PC-3 (cell line): ENCODE measurements at regions not wholly inside any gene's neighbourhood (a gene's known extent, or its start where the extent isn't known, plus 50 kb on each side); places are given as distances from the start of the nearest gene placed in this dataset.
"Not testable (repeated sequence)": the region's sequence is repeated elsewhere in the genome, so short reads cannot be mapped to it uniquely, and the experiment has no call there.

Experiments used
- ATAC-seq: fragments of 200-7000 bp; cut with Tn5 transposase; 2 replicates; pipeline ENCODE4 v1.9.1; 2020; ENCODE audit warnings: mild to moderate bottlenecking, moderate library complexity
- BruUV-seq: library from RNA; stranded (reverse); fragments of 400-500 nt; replicated peaks from 2 replicates; lab custom pipeline; 2021; lab: Mats Ljungman, UMichigan
- CTCF ChIA-PET: fragments of 300-600 bp; sonication (Branson Sonifier 250); formaldehyde crosslinking; loops from one replicate; lab custom pipeline; 2022; ENCODE audit warnings: antibody characterized with exemption; lab: Charles Lee
- POLR2A ChIA-PET: fragments of 300-600 bp; sonication (Branson Sonifier 250); formaldehyde crosslinking; loops from one replicate; lab custom pipeline; 2022; ENCODE audit warnings: antibody characterized with exemption; ENCODE audit not compliant: unreplicated experiment; lab: Charles Lee
- DNase-seq: peaks from one replicate; pipeline ENCODE4 v3.0.0-alpha.2; 2015
- H2AFZ ChIP-seq: fragments of 300-600 bp; sonication (generic); 2 replicates; pipeline ENCODE4 v1.6.0; 2016; ENCODE audit warnings: antibody characterized with exemption, low read length
- H3F3A ChIP-seq: fragments of 300-600 bp; sonication (generic); one replicate; pipeline ENCODE4 v1.6.0; 2017; ENCODE audit warnings: antibody characterized with exemption, low read length, control low read depth, mild to moderate bottlenecking; ENCODE audit not compliant: unreplicated experiment
- H3K27ac ChIP-seq: fragments of 300-600 bp; sonication (generic); 2 replicates; pipeline ENCODE4 v1.5.1; 2016; ENCODE audit warnings: mild to moderate bottlenecking, low read length
- H3K27me3 ChIP-seq: fragments of 300-600 bp; sonication (generic); 2 replicates; pipeline ENCODE4 v1.6.1; 2016; ENCODE audit warnings: low read length, mixed read lengths
- H3K36me3 ChIP-seq: fragments of 300-600 bp; sonication (generic); 2 replicates; pipeline ENCODE4 v1.6.1; 2016; ENCODE audit warnings: low read depth, mixed run types, low read length, mixed read lengths
- H3K4me1 ChIP-seq: fragments of 300-600 bp; sonication (generic); 2 replicates; pipeline ENCODE4 v1.5.1; 2016; ENCODE audit warnings: low read length; ENCODE audit not compliant: insufficient read depth
- H3K4me2 ChIP-seq: fragments of 300-600 bp; sonication (generic); 2 replicates; pipeline ENCODE4 v1.6.0; 2016; ENCODE audit warnings: low read length
- H3K4me3 ChIP-seq: fragments of 300-600 bp; sonication (generic); 2 replicates; pipeline ENCODE4 v1.5.1; 2016; ENCODE audit warnings: mild to moderate bottlenecking, low read length, mixed read lengths
- H3K79me2 ChIP-seq: fragments of 300-600 bp; sonication (generic); 2 replicates; pipeline ENCODE4 v1.6.1; 2017; ENCODE audit warnings: low read length, mixed read lengths
- H3K9ac ChIP-seq: fragments of 300-600 bp; sonication (generic); 2 replicates; pipeline ENCODE4 v1.6.0; 2016; ENCODE audit warnings: mild to moderate bottlenecking, low read length
- H3K9me2 ChIP-seq: fragments of 300-600 bp; sonication (generic); replicated peaks from 2 replicates; pipeline ENCODE4 v1.6.1; 2016; ENCODE audit warnings: mixed run types, low read length, mixed read lengths
- H3K9me3 ChIP-seq: fragments of 300-600 bp; sonication (generic); 2 replicates; pipeline ENCODE4 v1.6.1; 2016; ENCODE audit warnings: low read length, mixed read lengths
- H4K20me1 ChIP-seq: fragments of 300-600 bp; sonication (generic); 2 replicates; pipeline ENCODE4 v1.6.1; 2016; ENCODE audit warnings: low read length, mixed read lengths
- CTCF ChIP-seq: fragments of 300-600 bp; sonication (generic); conservative IDR thresholded peaks from 2 replicates; pipeline ENCODE4 v1.5.1; 2017; ENCODE audit warnings: antibody characterized with exemption, low read depth, mild to moderate bottlenecking, low read length
- EZH2 ChIP-seq: fragments of 300-600 bp; sonication (generic); IDR thresholded peaks from one replicate; pipeline ENCODE4 v1.6.1; 2017; ENCODE audit warnings: antibody characterized with exemption, mild to moderate bottlenecking, low read length; ENCODE audit not compliant: unreplicated experiment
- EZH2phosphoT487 ChIP-seq: fragments of 300-600 bp; sonication (generic); IDR thresholded peaks from 2 replicates; pipeline ENCODE4 v1.6.1; 2018; ENCODE audit warnings: mild to moderate bottlenecking, antibody characterized with exemption, low read length, borderline replicate concordance
- intact Hi-C: fragments of 100-400 bp; cut with micrococcal nuclease; formaldehyde crosslinking; loops from 2 replicates; pipeline ENCODE4 v1.9.0; 2023

DNA sequence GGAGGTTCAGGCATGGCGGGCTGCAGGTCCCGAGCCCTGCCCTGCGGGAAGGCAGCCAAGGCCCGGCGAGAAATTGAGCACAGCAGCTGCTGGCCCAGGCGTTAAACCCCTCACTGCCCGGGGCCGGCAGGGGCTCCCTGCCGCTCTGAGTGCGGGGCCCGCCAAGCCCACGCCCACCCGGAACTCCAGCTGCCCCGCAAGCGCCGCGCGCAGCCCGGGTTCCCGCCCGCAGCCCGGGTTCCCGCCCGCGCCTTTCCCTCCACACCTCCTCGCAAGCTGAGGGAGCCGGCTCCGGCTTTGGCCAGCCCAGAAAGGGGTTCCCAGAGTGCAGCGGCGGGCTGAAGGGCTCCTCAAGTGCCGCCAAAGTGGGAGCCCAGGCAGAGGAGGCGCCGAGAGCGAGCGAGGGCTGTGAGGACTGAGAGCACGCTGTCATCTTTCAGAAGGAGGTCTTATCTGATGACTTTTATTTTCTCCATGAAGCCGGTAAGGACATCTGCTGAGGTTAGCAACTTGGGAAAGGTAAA lies 439.6 kb upstream of the ANO5 start:
- H2AFZ ChIP-seq, H3K9me3 ChIP-seq, H3K27ac ChIP-seq, H3K9ac ChIP-seq, H3K27me3 ChIP-seq, POLR2A ChIA-PET, H4K20me1 ChIP-seq, H3F3A ChIP-seq, intact Hi-C loops, H3K4me3 ChIP-seq, H3K79me2 ChIP-seq, H3K9me2 ChIP-seq, DNase-seq, H3K4me1 ChIP-seq, H3K36me3 ChIP-seq, CTCF ChIA-PET, ATAC-seq, H3K4me2 ChIP-seq, BruUV-seq: not testable (repeated sequence)

- intact Hi-C loops, result no loop called here
- no peak overlapping the region for H3K4me3 ChIP-seq
- no TSS peak for BruUV-seq
Observed at GRCh38 chr11:21761000-21761399, 431.9 kb upstream of the ANO5 start.

GRCh38 chr11:21768388-21768787 lies 424.5 kb upstream of the ANO5 start:
- CTCF ChIA-PET, result no interaction called here
- Histone ChIP-seq H3K9me3 (no peaks in the 10 kb centered on the region), H4K20me1 (no peaks in the 10 kb centered on the region), H3K4me3 (no peak overlapping the region), H3K27me3 (no peaks in the 10 kb centered on the region), H2AFZ (no peak overlapping the region), H3K27ac (no peak overlapping the region), H3K9ac (no peak overlapping the region), H3K4me2 (no peak overlapping the region), H3F3A (no peaks in the 10 kb centered on the region), H3K4me1 (no peaks in the 10 kb centered on the region), H3K79me2 (no peaks in the 10 kb centered on the region), H3K36me3 (no peaks in the 10 kb centered on the region), H3K9me2 (no peaks in the 10 kb centered on the region)
- POLR2A ChIA-PET, result no interaction called here
- TF ChIP-seq EZH2 (no peak), EZH2phosphoT487 (no peak), CTCF (no peak)
- BruUV-seq, result no TSS peak
- ATAC-seq (no peak), DNase-seq (no peak)
- intact Hi-C loops, result no loop called here

More at GRCh38 chr11:21761000-21761399, 431.9 kb upstream of the ANO5 start:
- Histone ChIP-seq H3K9me2 (no peaks in the 10 kb centered on the region), H3F3A (no peaks in the 10 kb centered on the region), H3K27me3 (no peaks in the 10 kb centered on the region), H3K4me2 (no peak overlapping the region), H3K9ac (no peak overlapping the region), H3K79me2 (no peaks in the 10 kb centered on the region), H2AFZ (no peak overlapping the region), H3K27ac (no peak overlapping the region), H4K20me1 (no peaks in the 10 kb centered on the region), H3K9me3 (no peaks in the 10 kb centered on the region), H3K4me1 (no peaks in the 10 kb centered on the region), H3K36me3 (no peaks in the 10 kb centered on the region)
- CTCF ChIA-PET, result no interaction called here
- DNase-seq (no peak), ATAC-seq (no peak)
- POLR2A ChIA-PET, result no interaction called here
- TF ChIP-seq CTCF (no peak), EZH2 (no peak), EZH2phosphoT487 (no peak)
